Left lung (tissue), 4 donors: ENCODE measurements at regions not wholly inside any gene's neighbourhood (a gene's known extent, or its start where the extent isn't known, plus 50 kb on each side); places are given as distances from the start of the nearest gene placed in this dataset.

Experiments used
- ATAC-seq: fragments of 200-7000 bp; cut with Tn5 transposase; one replicate; pipeline ENCODE4 v1.9.1; 2020; ENCODE audit warnings: moderate library complexity
- DNase-seq, 4 donors: peaks; one replicate each; pipeline ENCODE4 v3.0.0-alpha.2; 2013 to 2020
- H3K27ac ChIP-seq, 2 donors: fragments of 200-600 bp; sonication (generic) in 1 of 2; one replicate each; pipeline versions ENCODE4 v1.5.0 to v1.8.0; 2020 to 2021
- H3K27me3 ChIP-seq, 2 donors: fragments of 200-600 bp; sonication (generic) in 1 of 2; one replicate each; pipeline versions ENCODE4 v1.5.0 to v1.8.0; 2020 to 2021
- H3K36me3 ChIP-seq, 2 donors: fragments of 200-600 bp; sonication (generic) in 1 of 2; one replicate each; pipeline versions ENCODE4 v1.5.0 to v1.8.0; 2020 to 2021
- H3K4me1 ChIP-seq, 2 donors: fragments of 200-600 bp; one replicate each; pipeline ENCODE4 v1.8.0; 2021
- H3K4me3 ChIP-seq, 2 donors: fragments of 200-600 bp; sonication (generic) in 1 of 2; one replicate each; pipeline versions ENCODE4 v1.5.0 to v1.8.0; 2020 to 2021; ENCODE audit warnings: mild to moderate bottlenecking in 1 of 2
- H3K9me3 ChIP-seq, 2 donors: fragments of 200-600 bp; sonication (generic) in 1 of 2; one replicate each; pipeline versions ENCODE4 v1.5.0 to v1.8.0; 2020 to 2021
- CTCF ChIP-seq, 2 donors: fragments of 200-600 bp; sonication (generic) in 1 of 2; IDR thresholded peaks; one replicate each; pipeline versions ENCODE4 v1.5.0 to v1.8.0; 2021; ENCODE audit warnings: antibody characterized with exemption in 2 of 2
- intact Hi-C, 2 donors: fragments of 100-400 bp; cut with DNase I; formaldehyde crosslinking; loops; one replicate each; pipeline versions ENCODE4 v1.11.2 to v1.14.2; 2022
- donor health status: DM: no; HTN: yes; CAD: no.
- donor health status: DM: no; HTN: no; CAD: no.

GRCh38 chr12:126781593-126781992 lies 1485.4 kb upstream of the TMEM132C start:
- no peak overlapping the region for H3K27ac ChIP-seq

GRCh38 chr12:126782083-126782482 lies 1484.9 kb upstream of the TMEM132C start:
- H3K4me3 ChIP-seq = no peak overlapping the region
- no peaks in the 10 kb centered on the region for H3K27me3 ChIP-seq
- no peaks in the 10 kb centered on the region for H3K4me1 ChIP-seq
- intact Hi-C loops = no loop called here
- no peaks in the 10 kb centered on the region for H3K36me3 ChIP-seq
- H3K27ac ChIP-seq = no peak overlapping the region
- TF ChIP-seq CTCF (IDR thresholded peaks at IDR 0.05) = no peak
- DNase-seq = no peak
- H3K9me3 ChIP-seq = no peaks in the 10 kb centered on the region
- ATAC-seq = no peak

More at GRCh38 chr12:126781593-126781992, 1485.4 kb upstream of the TMEM132C start:
- no peaks in the 10 kb centered on the region for H3K36me3 ChIP-seq
- no peak for TF ChIP-seq CTCF (IDR thresholded peaks at IDR 0.05)
- H3K4me3 ChIP-seq = no peak overlapping the region
- no peaks in the 10 kb centered on the region for H3K4me1 ChIP-seq
- H3K9me3 ChIP-seq = no peaks in the 10 kb centered on the region
- intact Hi-C loops = no loop called here
- DNase-seq = no peak
- H3K27me3 ChIP-seq = no peaks in the 10 kb centered on the region
- ATAC-seq = no peak

DNA sequence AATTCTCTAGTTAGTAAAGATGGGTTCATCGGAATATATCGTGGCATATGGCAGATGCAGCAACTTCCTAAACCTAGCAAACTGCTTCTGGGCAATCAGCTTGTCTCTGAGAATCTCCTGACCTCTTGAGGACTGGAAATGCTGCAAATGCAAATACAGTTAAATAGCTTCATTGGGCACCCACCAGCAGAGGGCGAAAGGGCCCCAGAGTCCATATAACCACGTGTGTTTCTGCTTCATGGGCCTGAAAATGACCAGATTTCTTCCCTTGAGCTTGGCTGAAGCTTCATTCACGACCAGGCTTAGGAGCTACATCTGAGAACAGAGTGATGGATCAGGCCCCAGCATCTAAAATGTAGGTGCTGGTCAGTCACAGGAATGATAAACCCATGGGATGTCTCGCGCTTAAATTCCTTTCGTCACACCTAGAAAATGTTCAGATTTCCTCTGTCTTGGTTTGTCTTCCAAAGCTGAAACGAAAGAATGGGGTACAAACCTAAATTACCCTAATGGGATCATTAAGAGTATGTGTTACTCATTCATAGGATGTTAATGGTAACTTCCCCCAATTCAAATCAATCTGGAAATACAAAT lies 1482.5 kb upstream of the TMEM132C start:
- Histone ChIP-seq H3K4me1 (no peaks in the 10 kb centered on the region), H3K4me3 (no peak overlapping the region), H3K27ac (no peak overlapping the region), H3K36me3 (no peaks in the 10 kb centered on the region), H3K9me3 (no peaks in the 10 kb centered on the region), H3K27me3 (no peaks in the 10 kb centered on the region)
- ATAC-seq (peak; percentile 62), DNase-seq (peak in 2 of 4 donors; percentile 12 to 53)
- TF ChIP-seq CTCF (IDR thresholded peaks at IDR 0.05) = peak; percentile 26 to 27
- intact Hi-C loops = no loop called here

- H3K9me3 ChIP-seq = no peaks in the 10 kb centered on the region
- H3K27ac ChIP-seq = no peak overlapping the region
- H3K27me3 ChIP-seq = no peaks in the 10 kb centered on the region
- H3K36me3 ChIP-seq = no peaks in the 10 kb centered on the region
- no peak overlapping the region for H3K4me3 ChIP-seq
- ATAC-seq = no peak
- no peak for TF ChIP-seq CTCF (IDR thresholded peaks at IDR 0.05)
- no peaks in the 10 kb centered on the region for H3K4me1 ChIP-seq
- intact Hi-C loops = no loop called here
- DNase-seq = no peak
These were observed 1477.0 kb upstream of the TMEM132C start for GRCh38 chr12:126789963-126790362.

- ATAC-seq = no peak
- intact Hi-C loops = no loop called here
These were observed 1475.8 kb upstream of the TMEM132C start for GRCh38 chr12:126791122-126791521.

More at GRCh38 chr12:126791122-126791521, 1475.8 kb upstream of the TMEM132C start:
- Histone ChIP-seq H3K27ac (no peak overlapping the region), H3K4me1 (no peaks in the 10 kb centered on the region), H3K36me3 (no peaks in the 10 kb centered on the region), H3K27me3 (no peaks in the 10 kb centered on the region), H3K9me3 (no peaks in the 10 kb centered on the region), H3K4me3 (no peak overlapping the region)
- TF ChIP-seq CTCF (IDR thresholded peaks at IDR 0.05) = no peak
- DNase-seq = no peak
